Astrocyte of the spinal cord (primary cell): ENCODE measurements at regions not wholly inside any gene's neighbourhood (a gene's known extent, or its start where the extent isn't known, plus 50 kb on each side); places are given as distances from the start of the nearest gene placed in this dataset.

Source experiments
- DNase-seq: peaks from one replicate; pipeline ENCODE4 v3.0.0; 2011; ENCODE audit warnings: low read depth, low spot score
- H3K4me3 ChIP-seq: 2 replicates; pipeline ENCODE4 v1.5.1; 2011; ENCODE audit warnings: low read depth, mild to moderate bottlenecking, low read length, moderate library complexity
- in situ Hi-C: cut with HindIII; loops from 2 replicates; pipeline ENCODE4 v1.10.0; 2017; ENCODE audit warnings: low sequenced_read_pairs
- TF ChIP-seq, protein P1 (sequence below): IDR thresholded peaks from 2 replicates; pipeline ENCODE4 v1.5.1; 2012; ENCODE audit warnings: low read depth, mild to moderate bottlenecking, low read length, inconsistent platforms

DNA sequence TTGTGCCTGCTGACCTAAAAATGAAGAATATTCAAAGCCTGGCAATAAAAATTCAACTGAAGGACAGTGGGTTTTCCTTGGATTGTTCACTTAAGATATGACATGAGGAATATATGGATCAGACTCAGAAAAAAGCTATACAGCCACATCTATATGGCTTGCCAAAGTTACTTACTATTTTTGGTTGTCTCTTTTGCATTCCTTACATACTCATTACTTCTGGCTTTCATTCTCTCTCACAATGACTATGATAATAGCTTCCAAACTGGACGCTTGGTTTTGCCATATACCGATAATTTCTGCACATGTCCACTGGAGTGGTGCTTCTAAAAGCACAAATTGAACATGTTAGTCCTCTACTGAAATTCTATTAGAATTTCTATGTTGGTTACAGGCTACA is 664.9 kb downstream of the CDH8 start:
- TF ChIP-seq, protein P1, sequence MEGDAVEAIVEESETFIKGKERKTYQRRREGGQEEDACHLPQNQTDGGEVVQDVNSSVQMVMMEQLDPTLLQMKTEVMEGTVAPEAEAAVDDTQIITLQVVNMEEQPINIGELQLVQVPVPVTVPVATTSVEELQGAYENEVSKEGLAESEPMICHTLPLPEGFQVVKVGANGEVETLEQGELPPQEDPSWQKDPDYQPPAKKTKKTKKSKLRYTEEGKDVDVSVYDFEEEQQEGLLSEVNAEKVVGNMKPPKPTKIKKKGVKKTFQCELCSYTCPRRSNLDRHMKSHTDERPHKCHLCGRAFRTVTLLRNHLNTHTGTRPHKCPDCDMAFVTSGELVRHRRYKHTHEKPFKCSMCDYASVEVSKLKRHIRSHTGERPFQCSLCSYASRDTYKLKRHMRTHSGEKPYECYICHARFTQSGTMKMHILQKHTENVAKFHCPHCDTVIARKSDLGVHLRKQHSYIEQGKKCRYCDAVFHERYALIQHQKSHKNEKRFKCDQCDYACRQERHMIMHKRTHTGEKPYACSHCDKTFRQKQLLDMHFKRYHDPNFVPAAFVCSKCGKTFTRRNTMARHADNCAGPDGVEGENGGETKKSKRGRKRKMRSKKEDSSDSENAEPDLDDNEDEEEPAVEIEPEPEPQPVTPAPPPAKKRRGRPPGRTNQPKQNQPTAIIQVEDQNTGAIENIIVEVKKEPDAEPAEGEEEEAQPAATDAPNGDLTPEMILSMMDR: no peak
- H3K4me3 ChIP-seq: no peak overlapping the region
- in situ Hi-C loops: no loop called here
- DNase-seq: no peak

DNA sequence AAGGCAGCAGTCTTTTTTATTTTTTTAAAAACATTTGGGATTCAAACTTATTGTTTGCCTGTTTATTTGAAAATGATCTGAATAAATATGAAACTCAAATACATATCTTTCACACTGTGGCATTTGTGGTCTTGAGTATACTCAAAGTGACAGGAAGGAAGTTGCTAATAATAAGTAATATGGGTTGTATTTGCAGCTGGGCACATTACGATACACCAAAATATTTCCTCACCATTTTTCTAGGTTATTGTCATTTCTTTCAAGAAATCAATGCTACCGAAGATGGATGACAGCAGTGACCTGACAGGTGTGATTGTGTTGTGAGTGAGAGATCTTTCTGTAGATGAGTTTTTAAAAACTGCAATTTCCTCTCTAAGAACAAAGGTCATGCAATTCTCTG is 665.7 kb downstream of the CDH8 start:
- TF ChIP-seq, protein P1: no peak
- DNase-seq: no peak
- in situ Hi-C loops: no loop called here
- no peak overlapping the region for H3K4me3 ChIP-seq

DNA sequence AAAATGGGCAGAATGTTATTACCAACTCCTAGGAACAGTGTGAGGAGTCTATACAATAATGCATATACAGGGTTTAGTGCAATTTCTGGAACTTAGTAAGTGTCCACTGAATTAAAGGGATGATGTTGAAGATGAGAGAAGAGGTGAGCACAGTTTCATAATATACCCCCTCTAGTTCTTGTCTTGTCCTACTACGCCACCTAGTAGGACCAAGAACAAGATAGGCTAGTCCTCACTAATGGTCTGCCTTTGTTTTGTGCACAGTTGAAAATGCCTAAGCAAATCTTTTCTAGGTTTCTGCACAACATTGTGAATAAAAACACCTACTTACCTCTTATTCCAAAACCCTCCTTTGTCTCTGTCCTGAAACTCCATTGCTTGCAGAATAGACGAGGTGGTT is 670.2 kb downstream of the CDH8 start:
- TF ChIP-seq, protein P1: no peak
- DNase-seq: no peak
- in situ Hi-C loops: no loop called here
- no peak overlapping the region for H3K4me3 ChIP-seq

GRCh38 chr16:61364990-61365389 is 671.2 kb downstream of the CDH8 start:
- no peak overlapping the region for H3K4me3 ChIP-seq

DNA sequence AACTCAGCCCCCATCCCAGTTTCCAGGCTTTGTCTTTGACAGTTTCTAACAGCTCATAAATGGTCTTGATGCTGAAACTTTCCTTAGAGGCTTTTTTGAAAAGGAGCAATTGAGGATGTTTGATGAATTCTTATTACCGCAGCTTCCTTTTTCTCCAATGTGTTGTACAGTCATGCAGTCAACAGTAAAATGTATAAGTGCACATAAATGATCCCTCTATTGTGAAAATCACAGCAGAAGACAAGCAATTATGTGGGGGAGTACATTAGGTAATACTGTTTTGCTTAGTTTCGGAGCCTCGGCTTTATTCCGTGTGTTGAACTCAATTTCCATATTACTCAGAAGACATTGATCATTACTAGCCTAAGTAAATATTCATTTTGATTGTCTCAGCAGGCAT is 673.7 kb downstream of the CDH8 start:
- in situ Hi-C loops: no loop called here
- H3K4me3 ChIP-seq: no peak overlapping the region
- DNase-seq: no peak
- TF ChIP-seq, protein P1: no peak

More at GRCh38 chr16:61364990-61365389, 671.2 kb downstream of the CDH8 start:
- TF ChIP-seq, protein P1: no peak
- DNase-seq: no peak
- in situ Hi-C loops: no loop called here

GRCh38 chr16:61344791-61345190 is 691.4 kb downstream of the CDH8 start:
- in situ Hi-C loops: no loop called here
- H3K4me3 ChIP-seq: no peak overlapping the region
- TF ChIP-seq, protein P1: no peak
- no peak for DNase-seq

- in situ Hi-C loops: no loop called here
- no peak overlapping the region for H3K4me3 ChIP-seq
- TF ChIP-seq, protein P1: no peak
- DNase-seq: no peak
Measured at GRCh38 chr16:61332461-61332860, 703.8 kb downstream of the CDH8 start.
